Ovary (tissue), 3 donors: ENCODE measurements at regions not wholly inside any gene's neighbourhood (a gene's known extent, or its start where the extent isn't known, plus 50 kb on each side); places are given as distances from the start of the nearest gene placed in this dataset.

Experiments
- CTCF ChIP-seq, 3 donors: fragments of 450-650 bp in 2 of 3; fragments of 200-600 bp in 1 of 3; IDR thresholded peaks; one replicate each; pipeline versions ENCODE4 v1.5.1 to v1.8.0; 2016 to 2022; ENCODE audit warnings: antibody characterized with exemption in 3 of 3, mild to moderate bottlenecking in 1 of 3
- POLR2A ChIP-seq: fragments of 450-650 bp; IDR thresholded peaks from one replicate; pipeline ENCODE4 v1.6.1; 2017; ENCODE audit warnings: antibody characterized with exemption, mild to moderate bottlenecking, moderate library complexity
- donor health status: DM: no; HTN: no; CAD: no.

- TF ChIP-seq CTCF (IDR thresholded peaks at IDR 0.05) (no peak), POLR2A (no peak)
Measured at GRCh38 chr13:109899316-109899715, 112.9 kb upstream of the IRS2 start.
